LoVo (cell line): ENCODE measurements at regions not wholly inside any gene's neighbourhood (a gene's known extent, or its start where the extent isn't known, plus 50 kb on each side); places are given as distances from the start of the nearest gene placed in this dataset.
A peak's percentile ranks its signal among the peaks of the same experiment; 100 is the strongest.

Source experiments
- DNase-seq: peaks from one replicate; pipeline ENCODE4 v3.0.0-alpha.2; 2016; ENCODE audit warnings: low spot score

DNA sequence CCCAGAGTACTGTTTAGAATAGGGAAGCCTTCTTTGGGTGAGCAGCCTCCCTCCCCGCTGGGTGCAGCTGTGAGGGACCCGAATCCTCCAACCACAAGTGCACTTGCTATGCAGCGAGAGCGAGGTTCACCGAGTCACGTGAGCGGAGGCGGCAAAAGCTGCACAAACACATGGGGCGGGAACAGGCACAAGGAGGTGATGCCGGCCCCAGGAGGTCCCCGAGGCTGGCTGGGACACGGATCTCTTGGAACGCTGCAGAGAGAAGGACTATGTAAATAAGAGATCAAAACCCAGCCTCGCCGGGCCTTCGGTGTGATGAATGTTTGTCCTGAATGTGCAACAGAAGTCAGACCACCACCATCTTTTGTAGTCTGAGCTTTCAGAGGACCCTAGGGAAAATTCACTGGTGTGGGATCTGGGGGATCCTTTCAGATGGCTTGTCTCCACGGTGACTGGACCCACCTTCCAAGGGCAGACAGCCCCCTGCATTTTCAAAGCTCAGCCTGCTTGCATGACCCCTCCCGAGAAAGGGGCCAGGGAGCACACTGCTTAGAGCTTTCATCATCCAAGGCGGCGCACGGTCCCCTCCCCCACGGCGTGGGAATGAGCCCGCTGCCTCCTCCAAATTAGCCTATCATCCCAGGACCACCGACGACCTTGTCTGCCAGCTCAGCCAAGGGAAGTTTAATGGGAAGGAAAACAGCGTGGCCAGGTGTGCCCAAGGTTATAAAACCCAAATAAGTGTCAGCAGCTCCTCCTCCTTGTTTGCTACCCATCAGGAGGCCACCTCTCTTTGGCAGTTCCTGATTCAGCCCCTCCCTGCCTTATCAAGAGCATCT is 327.7 kb downstream of the CXCL12 start:
- DNase-seq = no peak

DNA sequence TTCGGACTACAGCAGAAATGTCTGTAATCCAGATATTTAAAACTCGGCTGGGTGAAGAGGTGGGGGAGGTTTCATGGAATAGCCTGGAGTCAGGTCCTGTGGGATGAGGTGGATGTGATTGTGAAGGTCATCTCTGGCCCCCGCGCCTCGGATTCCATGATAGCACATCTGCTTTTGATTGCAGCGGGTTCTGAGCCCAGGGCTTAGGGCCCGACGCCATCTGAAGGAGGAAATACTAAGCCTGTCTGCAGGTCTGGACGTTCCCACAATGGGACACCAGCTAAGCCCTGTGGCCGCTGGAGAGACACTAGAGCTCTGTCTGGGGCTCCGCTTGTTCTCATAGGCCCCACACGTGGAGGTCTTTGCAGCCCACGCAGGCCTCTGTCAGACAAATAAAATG is 328.7 kb downstream of the CXCL12 start:
- DNase-seq = no peak

DNA sequence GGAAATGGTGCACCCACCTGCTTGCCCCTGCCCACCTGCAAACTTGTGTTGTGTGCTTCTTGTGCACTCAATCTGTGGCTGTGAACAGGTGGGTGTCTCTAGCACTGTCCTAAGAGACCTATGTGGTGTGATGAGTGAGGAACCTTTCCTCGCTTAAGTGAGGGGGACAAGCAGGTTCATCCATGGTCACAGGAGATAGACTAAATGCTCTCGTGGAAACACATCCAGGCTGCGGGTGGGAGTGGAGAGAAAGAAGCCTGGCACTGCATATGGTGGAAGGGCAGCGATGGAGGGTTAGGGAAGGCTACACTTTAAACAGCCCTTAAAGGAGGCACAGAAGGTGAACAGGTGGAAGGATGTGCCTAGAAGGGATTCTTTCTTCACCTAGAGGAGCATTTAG is 330.9 kb downstream of the CXCL12 start:
- no peak for DNase-seq

DNA sequence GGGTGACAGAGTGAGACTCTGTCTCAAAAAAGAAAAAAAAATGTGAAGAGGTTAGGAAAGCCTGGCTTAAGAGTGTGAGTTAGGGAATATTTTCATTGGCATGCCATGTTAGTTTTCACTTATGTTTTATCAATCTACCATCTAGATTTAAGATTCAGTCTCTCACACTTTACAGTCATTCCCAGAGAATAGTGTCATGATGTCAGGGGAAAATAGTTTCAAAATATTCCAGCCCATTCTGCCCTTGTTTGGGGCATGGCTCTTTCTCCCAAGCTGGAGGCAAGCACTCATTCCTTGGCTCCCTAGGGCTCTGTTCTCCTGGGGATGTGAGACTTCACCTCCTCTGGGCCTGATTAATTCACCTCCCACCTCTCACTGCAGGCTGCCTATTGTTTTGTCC is 331.5 kb downstream of the CXCL12 start:
- DNase-seq = no peak

DNA sequence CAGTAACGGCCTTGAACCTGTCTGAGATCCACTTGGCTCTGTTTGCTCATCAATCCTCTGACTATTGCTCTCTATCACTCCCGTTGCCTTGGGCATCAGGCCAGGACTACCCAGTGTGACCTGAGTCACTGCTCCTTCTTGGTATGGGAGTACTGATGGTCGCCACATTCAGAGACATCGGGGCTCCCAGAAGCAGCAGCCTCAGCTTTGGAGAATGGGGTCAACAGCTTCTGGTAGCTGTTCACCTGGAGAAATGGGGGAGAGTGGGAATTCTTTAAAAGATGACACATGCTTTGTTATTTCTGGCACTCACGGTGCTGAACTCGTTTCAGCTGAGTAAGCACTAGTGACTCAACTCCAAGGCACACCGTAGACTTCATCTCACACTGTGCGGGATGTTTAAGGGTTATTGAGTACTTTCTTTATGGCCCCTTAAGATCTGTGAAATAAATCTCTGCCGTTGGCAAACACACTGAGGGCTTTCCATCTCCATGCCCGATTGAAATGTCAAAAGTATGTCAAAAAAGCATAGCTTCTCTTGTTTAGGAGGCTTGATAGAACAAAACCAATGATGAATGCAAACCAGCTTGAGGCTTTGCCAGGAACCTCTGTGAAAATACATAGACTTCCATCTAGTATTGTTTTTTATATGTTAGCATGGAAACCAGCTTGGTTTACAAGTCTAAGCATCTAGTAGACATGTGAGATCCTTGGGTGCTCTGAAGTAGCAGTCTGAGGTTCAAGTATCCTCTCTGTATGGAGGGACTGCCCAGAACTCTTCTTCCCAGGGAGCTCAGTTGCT is 333.1 kb downstream of the CXCL12 start:
- DNase-seq = peak; percentile 2

DNA sequence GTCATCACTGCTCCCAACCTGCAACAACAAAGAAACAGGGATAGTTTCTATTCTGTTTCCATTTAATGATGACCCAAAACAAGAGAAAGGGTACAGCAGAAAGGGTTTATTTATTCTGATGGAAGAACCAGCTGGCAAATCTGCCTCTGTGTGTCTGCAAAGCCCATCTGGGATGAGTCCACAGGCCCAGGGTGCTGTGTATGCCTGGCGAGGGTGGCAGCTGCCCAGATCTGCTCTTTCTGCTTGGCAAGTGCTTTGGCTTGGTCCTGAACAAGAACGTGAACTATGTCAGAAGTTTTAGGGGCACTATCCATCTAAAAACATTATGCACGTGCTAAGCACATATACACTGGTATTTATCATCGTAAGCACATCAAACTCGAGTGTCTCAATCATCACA is 333.8 kb downstream of the CXCL12 start:
- no peak for DNase-seq

DNA sequence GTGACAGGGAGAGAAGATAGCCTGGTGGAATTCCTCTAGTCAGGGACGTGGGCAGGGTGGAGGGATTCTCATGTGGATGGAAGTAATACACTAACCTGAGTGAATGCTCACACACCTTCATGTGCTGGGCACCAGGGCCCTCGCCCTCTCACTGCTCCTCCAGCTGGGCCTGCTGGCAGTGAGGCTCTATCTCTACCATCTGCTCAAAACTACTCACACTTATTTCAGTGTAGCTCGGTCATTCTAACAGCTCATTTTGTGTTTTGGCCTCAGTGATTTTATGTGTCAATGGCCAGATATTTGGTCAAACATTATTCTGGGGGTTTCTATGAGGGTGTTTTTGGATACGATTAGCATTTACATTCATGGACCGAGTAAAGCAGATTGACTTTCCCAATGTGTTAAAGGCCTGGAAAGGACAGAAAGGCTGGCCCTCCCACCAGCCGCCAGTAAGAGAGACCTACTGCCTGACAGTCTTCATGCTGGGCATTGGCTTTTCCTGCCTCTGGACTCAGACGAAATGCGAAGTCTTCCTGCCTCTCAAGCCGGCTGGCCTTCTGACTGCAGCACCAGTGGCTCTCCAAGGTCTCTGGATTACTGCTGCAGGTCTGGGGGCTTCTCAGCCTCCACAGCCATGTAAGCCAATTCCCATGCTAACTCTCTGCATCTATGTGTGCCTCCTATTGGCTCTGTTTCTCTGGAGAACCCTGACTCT is 335.4 kb downstream of the CXCL12 start:
- no peak for DNase-seq

DNA sequence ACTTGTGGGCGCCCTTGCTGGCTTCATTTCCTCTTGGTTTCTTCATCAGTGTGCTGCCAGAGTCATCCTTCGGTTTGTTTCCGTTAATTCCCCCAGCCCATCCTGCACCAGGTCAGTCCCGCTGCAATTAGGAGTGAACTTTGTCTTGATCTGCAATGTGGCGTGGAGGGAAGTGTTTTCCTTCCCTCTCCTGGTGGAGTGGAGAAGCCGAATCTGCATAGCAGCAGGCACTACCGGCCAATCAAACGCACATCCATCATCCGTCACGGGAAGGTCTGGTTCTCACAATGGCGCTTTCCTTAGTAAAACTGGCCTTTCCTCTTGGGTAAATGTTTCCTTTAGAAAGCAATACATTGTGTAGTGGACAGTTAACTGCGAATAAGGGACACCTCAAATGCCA is 337.5 kb downstream of the CXCL12 start:
- DNase-seq = no peak

DNA sequence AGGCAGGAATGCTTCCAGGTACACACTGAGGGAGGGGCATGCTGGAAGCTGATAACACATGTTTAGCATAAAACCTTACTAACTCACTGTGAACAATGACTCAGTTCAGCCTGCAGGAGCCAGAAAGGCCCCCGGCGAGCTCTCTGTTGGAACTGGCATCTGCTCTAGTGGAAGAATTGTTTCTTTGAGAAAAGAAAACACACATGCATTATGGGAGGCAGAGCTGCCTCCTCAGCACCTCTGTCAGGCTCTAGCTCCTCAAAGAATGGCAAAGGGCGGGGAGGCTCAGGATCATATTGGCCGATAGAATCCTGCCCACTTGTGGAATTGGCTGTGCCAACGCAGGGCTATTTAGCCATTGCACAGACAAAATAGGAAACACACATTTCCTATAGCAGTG is 338.3 kb downstream of the CXCL12 start:
- DNase-seq = no peak

DNA sequence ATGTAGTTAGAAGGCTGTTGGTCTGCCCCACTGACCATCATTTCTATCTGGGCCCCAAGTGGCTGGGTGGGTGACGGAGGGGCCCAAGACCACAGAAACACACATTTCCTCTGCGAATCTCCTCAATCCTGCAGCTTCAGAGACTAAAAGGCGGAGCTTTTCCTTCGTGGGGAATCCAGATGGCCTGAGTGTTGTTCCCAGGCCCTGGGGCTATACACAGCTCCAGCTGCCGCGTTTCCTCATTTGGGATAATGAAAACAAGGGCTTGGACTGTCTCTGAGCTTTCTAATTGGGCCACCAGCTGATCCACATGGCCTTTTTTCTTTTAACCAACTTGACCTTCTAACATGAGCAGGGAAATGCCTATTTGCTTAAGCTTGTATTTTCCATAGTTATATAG is 339.9 kb downstream of the CXCL12 start:
- no peak for DNase-seq

DNA sequence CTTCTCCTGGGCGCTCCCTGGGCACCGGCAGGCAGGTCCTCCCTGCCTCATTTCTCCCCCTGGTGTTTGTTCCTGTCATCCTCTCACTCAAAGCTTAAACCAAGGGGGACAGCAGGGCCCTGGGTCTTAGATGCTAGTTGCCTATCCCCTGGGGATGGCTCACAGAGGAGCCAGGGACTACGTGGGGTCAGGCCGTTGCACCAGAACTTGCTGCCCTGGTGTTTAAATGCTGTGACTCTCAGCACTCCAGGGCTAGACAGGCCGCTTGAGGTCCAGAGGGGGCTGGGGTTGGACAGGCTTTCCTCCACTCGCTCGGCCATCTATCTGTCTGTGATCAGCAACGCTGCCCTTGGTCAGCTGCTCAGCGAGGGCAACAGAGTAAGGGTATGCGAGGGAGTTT is 340.3 kb downstream of the CXCL12 start:
- no peak for DNase-seq

DNA sequence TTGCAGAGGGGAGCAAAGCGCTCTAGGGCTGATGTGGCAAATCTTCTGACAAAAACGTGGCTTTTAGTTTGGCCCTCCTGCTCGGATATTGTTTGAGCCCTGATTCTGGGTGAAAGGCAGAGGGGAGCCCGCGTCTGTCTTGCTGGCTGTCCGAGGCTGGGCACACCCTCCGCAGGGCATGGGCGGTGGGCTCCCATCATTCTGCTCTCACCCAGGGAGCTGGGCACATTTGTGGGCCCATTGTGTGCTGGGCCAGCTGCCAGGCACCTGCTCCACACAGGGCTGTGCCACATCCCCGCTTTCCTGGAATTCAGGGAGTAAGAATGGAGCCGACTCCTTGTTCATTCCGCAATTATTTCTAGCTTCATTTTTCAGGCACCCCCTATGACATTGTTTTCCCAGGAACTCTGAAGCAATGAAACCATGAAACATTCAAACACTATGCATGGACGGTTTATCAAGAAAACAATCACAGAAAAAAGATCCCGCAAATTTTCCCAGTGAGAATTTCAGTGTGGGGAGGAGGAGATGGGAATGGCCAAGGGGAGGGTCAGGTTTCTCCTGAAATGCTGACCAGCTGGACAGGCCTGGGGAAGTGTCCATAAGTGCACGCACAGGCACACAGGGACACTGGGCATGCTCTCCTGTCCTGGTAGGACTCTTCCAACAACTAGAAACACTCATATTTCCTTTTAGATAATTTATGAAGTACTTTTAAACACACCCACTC is 341.1 kb downstream of the CXCL12 start:
- DNase-seq = no peak

DNA sequence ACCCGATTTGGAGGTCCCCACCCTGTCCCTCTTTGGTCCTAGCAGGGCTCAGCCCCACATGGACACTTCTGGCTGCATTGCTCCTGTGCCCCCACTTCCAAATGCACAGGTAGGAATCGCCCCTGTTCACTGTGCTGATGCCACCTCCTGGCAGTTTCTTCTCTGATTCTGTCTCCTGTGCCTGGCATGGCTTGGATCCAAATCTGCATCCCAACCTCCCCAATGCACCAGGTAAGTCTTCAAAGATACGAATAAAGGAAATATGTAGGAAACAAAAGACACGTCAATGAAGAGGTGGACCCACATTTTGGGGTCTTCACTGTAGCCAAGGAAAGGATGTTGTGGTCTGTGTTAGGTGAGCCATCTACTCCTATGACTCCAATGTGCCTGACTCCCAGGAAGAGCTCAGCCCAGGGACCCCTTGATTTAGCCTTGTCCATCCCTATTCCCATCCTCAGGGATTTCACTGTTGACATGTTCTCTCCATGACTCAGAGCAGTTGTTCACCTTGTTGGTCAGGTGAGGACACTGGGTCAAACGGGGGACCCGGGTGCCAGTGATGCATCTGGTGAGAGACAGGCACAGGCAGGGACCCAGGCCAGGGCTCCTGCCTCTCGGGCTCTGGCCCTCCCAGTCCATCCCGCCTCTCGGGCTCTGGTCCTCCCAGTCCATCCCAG is 341.8 kb downstream of the CXCL12 start:
- no peak for DNase-seq

DNA sequence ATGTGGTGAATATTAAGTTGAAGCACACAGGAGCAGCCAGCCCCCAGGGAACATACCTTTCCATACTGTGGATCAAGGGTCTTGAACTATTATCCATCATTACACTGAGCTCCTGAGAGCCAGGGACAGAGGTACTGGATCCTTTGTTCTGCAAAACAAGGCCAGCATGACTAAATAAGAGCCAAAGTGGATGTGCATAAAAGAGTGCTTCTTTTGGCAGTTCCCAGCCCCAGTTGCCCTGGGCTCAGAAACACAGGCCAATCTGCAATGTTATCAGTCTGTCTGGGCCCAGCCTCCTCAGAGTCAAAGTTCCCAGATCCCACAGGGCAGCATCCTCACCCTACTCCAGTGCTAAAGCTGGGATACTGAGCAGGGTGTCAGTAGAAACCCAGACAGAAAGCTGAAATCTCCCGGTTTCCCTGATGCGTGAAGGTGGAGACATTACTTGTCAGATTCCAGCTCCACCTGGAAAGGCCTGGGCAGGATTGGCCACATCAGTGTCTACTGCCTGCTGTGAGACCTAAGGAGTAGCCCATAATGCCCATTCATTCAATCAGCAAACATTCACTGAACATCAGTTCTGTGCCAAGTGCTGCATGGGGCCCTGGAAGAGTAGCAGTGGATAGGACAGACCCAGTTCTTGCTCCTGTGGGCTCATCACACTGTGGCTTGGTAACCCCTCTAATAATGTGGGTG is 342.7 kb downstream of the CXCL12 start:
- DNase-seq = no peak

DNA sequence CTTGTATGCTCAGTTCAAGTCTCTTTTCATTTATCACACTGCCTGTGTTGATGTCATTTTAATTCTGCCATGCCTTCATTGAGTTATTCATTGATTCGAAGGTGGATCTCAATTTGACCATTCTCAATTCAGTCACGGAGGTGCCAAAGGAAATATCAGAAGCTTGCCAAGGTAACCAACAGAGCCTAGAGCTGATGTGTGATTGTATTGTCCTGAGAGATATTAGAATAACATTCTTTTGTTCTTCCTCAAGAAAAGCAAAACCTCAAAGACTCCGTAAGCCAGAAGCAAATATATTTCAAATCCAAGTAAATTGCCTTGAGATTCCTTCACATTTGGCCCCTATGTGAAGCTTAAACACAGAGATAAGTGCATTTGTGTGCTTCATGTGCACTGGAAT is 345.3 kb downstream of the CXCL12 start:
- no peak for DNase-seq

DNA sequence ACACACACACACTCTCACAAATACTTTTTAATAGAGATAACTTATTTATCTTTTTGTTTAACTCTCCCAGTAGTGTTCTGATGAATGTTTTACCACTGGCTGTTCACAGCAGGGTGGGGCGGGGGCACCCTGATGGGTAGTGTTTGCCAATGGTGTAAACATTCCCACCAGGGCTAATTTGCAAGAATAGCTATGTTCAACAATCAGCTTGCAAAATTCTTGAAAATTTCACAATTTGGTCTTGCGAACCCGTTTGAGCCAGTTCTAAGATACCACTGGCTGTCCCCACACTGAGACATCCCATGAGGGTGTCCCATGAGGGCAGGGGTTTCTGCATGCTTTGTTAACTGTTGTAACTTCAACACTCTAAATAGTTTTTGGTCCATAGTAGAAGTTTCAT is 348.5 kb downstream of the CXCL12 start:
- DNase-seq = no peak

DNA sequence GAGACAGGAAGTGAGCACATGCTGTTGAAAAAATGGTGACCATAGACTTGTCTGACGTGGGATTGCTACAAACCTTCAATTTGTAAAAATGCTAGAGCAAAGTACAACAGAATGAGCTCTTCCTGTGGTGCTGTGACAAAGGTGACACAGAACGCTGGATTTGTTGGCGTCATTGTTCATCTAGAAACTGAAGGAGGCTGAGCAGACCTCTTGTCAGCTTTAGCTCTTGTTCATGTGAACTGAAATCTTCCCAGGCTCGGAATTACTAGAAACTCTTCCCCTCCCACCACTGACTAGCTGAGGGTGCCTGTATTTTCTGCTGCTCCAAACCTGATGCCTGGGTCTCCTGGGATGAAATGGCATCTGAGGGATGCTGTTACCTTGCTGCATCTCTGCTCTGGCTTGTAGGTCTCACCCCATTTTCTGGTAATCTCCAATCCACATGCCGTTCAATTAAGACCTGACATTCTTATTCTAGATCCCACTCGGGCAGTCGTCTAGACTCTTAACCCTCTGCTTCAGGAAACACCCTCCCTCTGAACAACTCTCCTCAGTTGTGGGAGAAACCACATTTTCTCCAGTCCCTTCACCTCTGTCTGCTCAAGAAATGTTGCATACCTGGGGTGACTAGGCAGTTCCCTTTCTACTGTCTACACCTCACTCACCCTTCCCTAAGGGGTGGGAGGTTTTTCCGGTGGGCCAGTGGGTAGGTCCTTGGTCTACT is 349.3 kb downstream of the CXCL12 start:
- DNase-seq = no peak

DNA sequence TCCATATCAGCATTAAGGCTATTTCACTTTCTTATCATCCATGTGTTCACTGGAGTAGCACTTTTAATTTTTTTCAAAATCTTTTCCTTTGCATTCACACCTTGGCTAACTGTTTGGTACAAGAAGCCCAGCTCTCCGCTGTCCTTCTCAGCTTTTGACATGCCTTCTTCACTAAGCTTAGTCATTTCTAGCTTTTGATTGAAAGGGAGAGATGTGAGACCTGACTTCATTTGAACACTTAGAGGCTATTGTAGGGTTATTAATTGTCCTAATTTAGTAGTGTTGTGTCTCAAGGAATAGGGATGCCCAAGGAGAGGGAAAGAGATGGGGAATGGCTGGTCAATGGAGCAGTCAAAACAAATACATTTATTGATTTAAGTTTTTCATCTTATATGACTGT is 350.0 kb downstream of the CXCL12 start:
- DNase-seq = no peak

DNA sequence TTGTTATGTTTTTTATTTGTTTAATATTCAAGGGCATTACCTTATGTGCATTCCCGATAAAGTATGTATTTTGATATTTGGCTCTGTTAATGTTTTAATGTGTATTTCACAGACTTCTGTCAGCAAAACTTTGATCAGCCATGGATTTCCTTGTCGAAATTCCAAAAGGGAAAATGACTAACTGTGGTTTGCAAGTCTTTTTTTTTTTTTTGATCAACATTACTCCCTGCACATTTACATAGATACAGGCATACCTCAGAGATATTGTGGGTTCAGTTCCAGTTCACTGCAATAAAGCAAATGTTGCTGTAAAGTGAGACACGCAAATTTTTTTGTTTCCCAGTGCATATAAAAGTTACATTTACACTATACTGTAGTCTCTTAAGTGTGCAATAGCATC is 351.9 kb downstream of the CXCL12 start:
- DNase-seq = no peak

DNA sequence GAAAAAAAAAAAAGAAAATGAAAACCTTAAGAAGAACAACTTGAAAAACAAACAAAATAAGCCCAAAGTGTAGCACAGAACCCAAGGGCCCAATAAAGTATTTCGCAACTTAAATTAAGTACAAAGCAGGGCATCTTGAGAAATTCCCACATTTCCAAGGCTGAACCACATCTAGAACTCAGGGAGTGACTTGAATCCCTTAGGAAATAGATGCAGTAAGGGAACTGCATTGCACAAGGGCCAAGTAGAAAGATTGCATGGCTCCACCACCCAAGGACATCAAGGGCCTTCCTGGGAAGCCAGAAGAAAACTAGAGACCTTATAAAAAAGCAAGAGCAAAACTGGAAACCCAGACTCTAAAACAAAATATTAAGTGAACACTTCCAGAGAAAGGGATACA is 352.7 kb downstream of the CXCL12 start:
- no peak for DNase-seq
